GM21367 (cell line): ENCODE measurements at regions not wholly inside any gene's neighbourhood (a gene's known extent, or its start where the extent isn't known, plus 50 kb on each side); places are given as distances from the start of the nearest gene placed in this dataset.
"Not testable (repeated sequence)": the region's sequence is repeated elsewhere in the genome, so short reads cannot be mapped to it uniquely, and the experiment has no call there.

Source experiments
- ATAC-seq: cut with Tn5 transposase; IDR thresholded peaks from one replicate; pipeline ENCODE4 v1.9.1; 2021; ENCODE audit not compliant: unreplicated experiment

GRCh38 chr7:156397249-156397648 lies 243.3 kb upstream of the RNF32 start:
- no peak for ATAC-seq

- no peak for ATAC-seq
These were observed 251.4 kb upstream of the RNF32 start for GRCh38 chr7:156389116-156389692.

GRCh38 chr7:156386097-156386496 lies 254.5 kb upstream of the RNF32 start:
- ATAC-seq: no peak

- ATAC-seq: no peak
These were observed 255.9 kb upstream of the RNF32 start for GRCh38 chr7:156384706-156385105.

GRCh38 chr7:156383526-156383925 lies 257.0 kb upstream of the RNF32 start:
- no peak for ATAC-seq

- no peak for ATAC-seq
These were observed 260.3 kb upstream of the RNF32 start for GRCh38 chr7:156380261-156380660.

- no peak for ATAC-seq
These were observed 261.1 kb upstream of the RNF32 start for GRCh38 chr7:156379324-156380070.

GRCh38 chr7:156378806-156379205 lies 261.8 kb upstream of the RNF32 start:
- ATAC-seq: no peak

GRCh38 chr7:156376317-156376716 lies 264.3 kb upstream of the RNF32 start:
- ATAC-seq: no peak

GRCh38 chr7:156374335-156374734 lies 266.2 kb upstream of the RNF32 start:
- ATAC-seq: no peak

- not testable (repeated sequence) for ATAC-seq
These were observed 270.6 kb upstream of the RNF32 start for GRCh38 chr7:156369929-156370328.

GRCh38 chr7:156368053-156368843 lies 272.3 kb upstream of the RNF32 start:
- ATAC-seq: no peak

- ATAC-seq: no peak
These were observed 276.8 kb upstream of the RNF32 start for GRCh38 chr7:156363751-156364150.

- ATAC-seq: no peak
These were observed 279.7 kb upstream of the RNF32 start for GRCh38 chr7:156360835-156361234.

- ATAC-seq: no peak
These were observed 284.0 kb upstream of the RNF32 start for GRCh38 chr7:156356551-156356950.

GRCh38 chr7:156353352-156353751 lies 287.2 kb upstream of the RNF32 start:
- no peak for ATAC-seq

- ATAC-seq: not testable (repeated sequence)
These were observed 292.8 kb upstream of the RNF32 start for GRCh38 chr7:156347703-156348248.

- no peak for ATAC-seq
These were observed 293.4 kb upstream of the RNF32 start for GRCh38 chr7:156347132-156347531.

GRCh38 chr7:156344595-156344994 lies 296.0 kb upstream of the RNF32 start:
- no peak for ATAC-seq

- no peak for ATAC-seq
These were observed 305.9 kb upstream of the RNF32 start for GRCh38 chr7:156334636-156335035.

GRCh38 chr7:156327916-156328315 lies 312.7 kb upstream of the RNF32 start:
- no peak for ATAC-seq

- no peak for ATAC-seq
These were observed 313.1 kb upstream of the RNF32 start for GRCh38 chr7:156327474-156327873.
